Gastroesophageal sphincter (tissue), 3 donors: ENCODE measurements at regions not wholly inside any gene's neighbourhood (a gene's known extent, or its start where the extent isn't known, plus 50 kb on each side); places are given as distances from the start of the nearest gene placed in this dataset.

Experiments
- EP300 ChIP-seq: sonication (generic); formaldehyde crosslinking; IDR thresholded peaks from one replicate; pipeline ENCODE4 v1.6.1; 2017; ENCODE audit warnings: antibody characterized with exemption, mild to moderate bottlenecking
- POLR2A ChIP-seq, 2 donors: fragments of 450-650 bp; IDR thresholded peaks; one replicate each; pipeline ENCODE4 v1.6.1; 2017; ENCODE audit warnings: antibody characterized with exemption in 2 of 2, mild to moderate bottlenecking in 2 of 2, moderate library complexity in 1 of 2
- POLR2AphosphoS5 ChIP-seq: sonication (generic); formaldehyde crosslinking; IDR thresholded peaks from one replicate; pipeline ENCODE4 v1.6.1; 2017; ENCODE audit warnings: antibody characterized with exemption
- TF ChIP-seq, protein P1 (sequence below), 4 experiments: fragments of 200-600 bp in 2 of 4; fragments of 450-650 bp in 2 of 4; sonication (generic) in 1 of 4; IDR thresholded peaks; one replicate each; pipeline ENCODE4 v1.5.1; 2017 to 2019; ENCODE audit warnings: antibody characterized with exemption in 4 of 4, mild to moderate bottlenecking in 2 of 4, moderate library complexity in 2 of 4

DNA sequence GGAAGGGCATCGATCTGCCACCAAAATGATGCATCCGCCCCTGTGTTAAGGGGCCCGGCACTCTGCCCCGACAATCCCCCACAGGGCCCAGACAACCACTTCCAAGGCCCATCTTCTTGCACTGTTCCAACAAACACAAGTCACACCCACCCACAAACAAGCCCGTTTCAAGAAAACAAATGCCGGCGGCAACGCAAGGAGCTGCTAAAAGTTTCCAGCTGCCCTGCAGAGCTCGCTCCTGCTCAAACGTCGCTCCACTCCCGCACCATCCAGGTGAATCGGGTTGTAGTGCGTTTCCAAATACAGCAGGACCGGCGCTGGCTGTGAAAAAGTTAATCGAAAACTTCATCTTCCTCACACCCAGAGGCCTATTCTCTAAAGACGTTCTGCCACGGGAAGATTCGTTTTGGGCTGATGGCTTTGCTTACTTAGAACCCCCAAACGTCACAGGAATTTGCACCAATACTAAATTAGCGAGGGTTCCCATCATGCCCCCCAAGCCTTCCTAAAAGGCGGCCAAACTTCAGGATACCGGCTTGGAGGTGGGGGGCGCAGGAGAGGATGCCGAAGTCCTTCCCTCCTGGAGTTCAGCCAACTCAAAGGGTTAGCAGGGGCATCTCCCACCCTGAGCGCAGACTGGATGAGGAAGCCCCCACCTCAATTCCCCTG, 107.4 kb upstream of the DOCK9 start:
- TF ChIP-seq, protein P1, sequence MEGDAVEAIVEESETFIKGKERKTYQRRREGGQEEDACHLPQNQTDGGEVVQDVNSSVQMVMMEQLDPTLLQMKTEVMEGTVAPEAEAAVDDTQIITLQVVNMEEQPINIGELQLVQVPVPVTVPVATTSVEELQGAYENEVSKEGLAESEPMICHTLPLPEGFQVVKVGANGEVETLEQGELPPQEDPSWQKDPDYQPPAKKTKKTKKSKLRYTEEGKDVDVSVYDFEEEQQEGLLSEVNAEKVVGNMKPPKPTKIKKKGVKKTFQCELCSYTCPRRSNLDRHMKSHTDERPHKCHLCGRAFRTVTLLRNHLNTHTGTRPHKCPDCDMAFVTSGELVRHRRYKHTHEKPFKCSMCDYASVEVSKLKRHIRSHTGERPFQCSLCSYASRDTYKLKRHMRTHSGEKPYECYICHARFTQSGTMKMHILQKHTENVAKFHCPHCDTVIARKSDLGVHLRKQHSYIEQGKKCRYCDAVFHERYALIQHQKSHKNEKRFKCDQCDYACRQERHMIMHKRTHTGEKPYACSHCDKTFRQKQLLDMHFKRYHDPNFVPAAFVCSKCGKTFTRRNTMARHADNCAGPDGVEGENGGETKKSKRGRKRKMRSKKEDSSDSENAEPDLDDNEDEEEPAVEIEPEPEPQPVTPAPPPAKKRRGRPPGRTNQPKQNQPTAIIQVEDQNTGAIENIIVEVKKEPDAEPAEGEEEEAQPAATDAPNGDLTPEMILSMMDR (IDR thresholded peaks at IDR 0.05), result no peak
- TF ChIP-seq POLR2A (IDR thresholded peaks at IDR 0.05) (no peak), POLR2AphosphoS5 (no peak), EP300 (no peak)
